T-helper 2 cell (primary cell): ENCODE measurements at regions not wholly inside any gene's neighbourhood (a gene's known extent, or its start where the extent isn't known, plus 50 kb on each side); places are given as distances from the start of the nearest gene placed in this dataset.

Source experiments
- DNase-seq, 5 experiments: peaks; one replicate each; pipeline versions ENCODE4 v3.0.0 to v3.0.0-alpha.2; 2012 to 2022

DNA sequence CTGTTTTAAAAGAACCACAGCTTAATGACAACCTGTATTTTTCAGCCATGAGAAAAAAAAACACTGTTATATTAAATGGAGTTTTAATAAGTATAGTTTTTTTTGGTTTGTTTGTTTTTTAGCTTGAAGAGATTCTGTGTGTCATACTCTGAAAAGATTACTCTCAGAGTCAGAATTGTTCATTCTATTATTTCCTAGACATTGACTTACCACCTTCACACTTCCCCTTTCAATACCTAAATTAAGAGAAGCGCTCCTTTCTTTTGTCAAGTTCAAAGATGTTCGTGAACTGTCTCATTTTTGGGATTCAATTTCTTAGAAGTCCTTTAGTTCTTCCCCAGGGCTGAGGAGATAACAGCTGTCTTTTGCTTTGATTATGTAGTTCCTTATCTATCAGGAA lies 1201.6 kb upstream of the NUDT12 start:
- no peak for DNase-seq

DNA sequence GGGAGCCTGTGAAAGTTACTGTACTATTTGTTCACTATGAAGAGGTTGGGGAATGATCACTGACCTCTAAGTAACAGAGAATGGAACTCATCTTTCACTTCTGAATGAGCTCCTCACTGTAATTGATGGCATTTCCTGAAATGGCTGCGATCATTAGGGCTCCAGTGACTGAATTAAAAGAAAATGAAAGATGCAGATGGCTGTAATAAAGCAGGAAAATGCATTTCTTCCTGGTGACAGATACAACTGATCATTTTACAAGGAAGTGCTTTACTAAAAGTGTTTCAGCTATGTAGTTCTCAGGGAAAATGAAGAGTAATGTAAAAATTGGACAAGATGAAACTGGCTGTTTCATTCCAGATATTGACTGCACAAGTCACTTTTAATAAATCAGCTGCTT lies 1200.6 kb upstream of the NUDT12 start:
- no peak for DNase-seq

DNA sequence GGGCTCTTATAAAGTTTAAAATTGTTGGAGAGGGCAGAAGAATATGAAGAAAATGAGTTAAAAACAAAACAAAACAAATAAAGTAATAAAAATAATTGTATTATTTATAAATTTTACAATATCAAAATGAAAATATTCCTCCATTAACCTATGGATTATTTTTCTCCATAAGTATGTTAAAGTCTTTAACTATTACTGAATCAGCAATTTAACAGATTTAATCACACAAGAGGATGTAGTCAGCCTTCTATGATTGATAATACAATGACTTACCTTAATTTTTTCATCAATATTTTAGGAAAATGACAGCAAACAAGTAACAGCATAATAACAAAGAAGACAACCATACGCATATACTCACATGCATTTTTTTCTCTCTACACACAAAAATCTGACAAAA lies 1195.3 kb upstream of the NUDT12 start:
- DNase-seq = no peak

DNA sequence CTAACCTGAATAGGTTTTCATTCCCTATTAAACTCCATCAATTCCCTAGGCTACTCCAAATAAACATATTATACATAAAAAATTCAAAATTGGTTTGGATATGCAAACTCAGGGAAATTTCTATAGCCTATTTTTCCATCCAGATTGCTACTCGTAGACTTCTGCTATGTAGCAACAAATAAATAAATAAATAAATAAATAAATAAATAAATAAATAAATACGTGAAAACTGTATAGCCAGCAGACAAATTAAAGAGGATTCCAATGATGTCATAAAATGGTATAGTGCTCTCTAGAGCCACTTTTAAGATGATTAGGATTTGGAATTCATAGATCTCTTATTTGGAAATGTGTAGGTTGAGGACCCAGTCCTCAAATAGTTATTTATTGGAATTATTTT lies 1193.2 kb upstream of the NUDT12 start:
- no peak for DNase-seq

- DNase-seq = no peak
Observed at GRCh38 chr5:104754311-104754995, 1191.9 kb upstream of the NUDT12 start.

DNA sequence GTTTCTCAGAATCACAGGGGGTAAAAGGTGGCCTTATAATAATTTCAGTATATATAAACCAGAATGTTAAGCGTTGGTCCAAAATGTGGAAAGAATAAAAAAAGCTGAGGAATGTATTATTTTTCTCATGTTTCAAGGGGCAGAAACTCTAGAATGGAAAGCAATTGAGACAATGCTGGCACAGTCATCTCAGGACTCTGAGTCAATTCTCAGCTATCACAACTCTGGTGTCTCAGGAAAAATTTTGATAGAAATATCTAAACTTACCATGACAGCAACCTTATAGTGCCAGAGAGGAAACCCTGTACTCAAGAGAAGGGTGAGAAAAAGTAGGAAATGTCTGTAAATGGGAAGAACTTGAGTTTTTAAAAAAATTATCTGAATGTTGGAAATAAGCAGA lies 1189.4 kb upstream of the NUDT12 start:
- no peak for DNase-seq

- no peak for DNase-seq
Observed at GRCh38 chr5:104739905-104740304, 1177.3 kb upstream of the NUDT12 start.

DNA sequence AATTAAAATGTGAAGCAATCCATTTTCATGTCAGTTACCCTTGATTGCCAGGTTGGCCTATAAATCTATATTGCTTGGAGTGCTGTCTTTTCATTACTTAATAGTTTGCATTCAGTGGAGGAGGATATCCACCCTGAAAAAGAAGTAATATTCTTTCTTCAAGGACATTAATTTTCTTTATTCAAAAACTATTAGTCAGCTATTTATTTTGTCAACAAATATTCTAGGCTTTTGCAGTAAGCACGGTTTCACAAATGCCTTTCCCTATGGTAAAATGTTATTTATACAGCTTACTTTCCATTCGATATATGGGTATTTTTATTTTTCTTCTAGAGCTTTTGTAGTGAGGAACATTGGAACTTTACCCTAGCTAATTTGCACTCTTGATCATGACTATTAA lies 1176.9 kb upstream of the NUDT12 start:
- DNase-seq = no peak

GRCh38 chr5:104736073-104736472 lies 1173.5 kb upstream of the NUDT12 start:
- DNase-seq = no peak

DNA sequence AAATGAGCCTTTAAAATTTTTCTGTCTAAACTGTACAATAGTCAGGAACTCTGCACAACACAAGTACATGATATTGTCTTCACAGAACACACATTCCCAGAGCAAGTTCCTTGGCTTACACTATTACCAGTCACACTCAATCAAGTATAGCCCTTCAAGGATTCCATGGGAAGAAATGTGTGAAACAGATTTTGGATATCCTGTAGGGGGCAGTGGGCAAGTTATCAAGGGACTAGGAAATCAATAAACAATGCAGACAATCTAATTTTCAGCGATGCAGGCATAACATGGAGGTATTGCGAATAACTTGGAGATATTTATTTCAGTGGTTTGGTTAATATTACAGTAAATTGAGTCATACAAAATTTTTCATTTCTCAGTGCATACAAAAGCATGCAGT lies 1171.5 kb upstream of the NUDT12 start:
- DNase-seq = no peak

GRCh38 chr5:104733063-104733669 lies 1170.6 kb upstream of the NUDT12 start:
- no peak for DNase-seq

- no peak for DNase-seq
Observed at GRCh38 chr5:104731331-104731730, 1168.7 kb upstream of the NUDT12 start.

DNA sequence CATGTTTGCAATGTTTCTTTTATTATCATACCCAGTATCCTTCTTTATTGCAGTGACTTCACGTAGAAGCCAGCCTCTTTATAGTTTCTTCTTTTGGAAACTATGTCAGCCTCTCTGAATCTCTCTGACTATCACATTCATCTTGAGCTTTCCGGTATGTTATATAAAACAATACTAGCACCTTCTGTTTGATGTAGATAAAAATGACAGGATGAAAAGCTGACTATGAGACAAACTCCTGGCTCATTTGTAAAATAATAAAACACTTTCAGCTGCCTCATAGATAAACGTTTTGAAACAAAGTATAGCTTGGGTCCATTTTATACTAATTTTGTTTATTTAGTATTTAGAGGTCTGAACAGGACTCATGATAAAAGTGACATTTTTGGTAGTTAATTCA lies 1145.4 kb upstream of the NUDT12 start:
- no peak for DNase-seq

DNA sequence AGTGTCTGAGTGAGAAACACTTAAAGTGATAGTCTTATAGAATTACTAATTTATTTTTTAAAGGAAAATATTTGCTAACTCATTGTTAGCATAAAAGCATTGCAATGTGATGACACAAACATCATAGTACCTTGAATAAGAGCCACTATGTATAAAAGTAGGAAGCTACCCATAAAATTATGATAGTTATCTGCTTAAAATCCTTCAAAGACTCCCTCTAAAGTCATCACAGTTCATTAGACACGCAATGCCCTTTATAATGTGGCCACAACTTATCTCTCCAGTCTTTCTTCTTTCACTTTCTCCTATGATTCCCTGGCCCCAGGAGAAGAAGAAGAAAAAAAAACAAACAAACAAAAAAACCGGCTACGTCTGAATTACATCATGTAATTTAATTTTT lies 1144.0 kb upstream of the NUDT12 start:
- no peak for DNase-seq

DNA sequence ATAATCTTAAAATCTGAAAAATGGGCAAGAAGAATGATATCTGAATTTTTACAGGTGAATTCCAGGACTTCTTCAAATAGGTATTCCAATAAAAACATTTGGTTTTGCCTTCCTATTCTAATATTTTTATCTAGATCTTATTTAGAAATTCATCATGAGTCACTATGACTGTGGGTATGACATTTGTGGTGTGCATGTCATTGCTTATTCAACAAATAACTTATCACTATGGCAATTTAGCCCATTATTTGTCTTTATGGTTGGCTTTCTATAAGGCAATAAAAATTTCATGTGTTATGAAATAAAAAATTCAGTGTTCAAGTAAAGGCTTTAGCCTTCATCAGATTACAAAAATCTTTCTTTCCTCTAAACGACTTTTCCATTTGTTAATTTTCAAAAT lies 1139.6 kb upstream of the NUDT12 start:
- DNase-seq = no peak

DNA sequence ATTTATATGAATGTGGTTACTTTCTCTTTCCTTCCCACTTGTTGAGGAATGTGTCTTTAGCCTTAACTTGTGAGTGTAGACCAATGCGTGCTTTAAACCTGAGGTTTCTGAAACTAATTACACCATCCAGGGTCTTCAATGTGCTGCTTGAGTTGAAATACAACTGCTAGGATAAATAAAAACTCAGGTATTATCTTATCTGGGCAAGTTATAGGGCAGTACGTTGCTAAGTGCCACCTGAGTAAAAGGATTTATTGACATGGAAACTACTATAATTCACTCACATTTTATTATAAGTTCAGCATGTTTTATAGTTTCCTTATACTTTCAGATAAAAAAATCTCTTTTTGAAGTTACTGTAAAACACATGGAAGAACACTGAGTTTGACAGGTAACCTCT lies 1136.8 kb upstream of the NUDT12 start:
- no peak for DNase-seq

DNA sequence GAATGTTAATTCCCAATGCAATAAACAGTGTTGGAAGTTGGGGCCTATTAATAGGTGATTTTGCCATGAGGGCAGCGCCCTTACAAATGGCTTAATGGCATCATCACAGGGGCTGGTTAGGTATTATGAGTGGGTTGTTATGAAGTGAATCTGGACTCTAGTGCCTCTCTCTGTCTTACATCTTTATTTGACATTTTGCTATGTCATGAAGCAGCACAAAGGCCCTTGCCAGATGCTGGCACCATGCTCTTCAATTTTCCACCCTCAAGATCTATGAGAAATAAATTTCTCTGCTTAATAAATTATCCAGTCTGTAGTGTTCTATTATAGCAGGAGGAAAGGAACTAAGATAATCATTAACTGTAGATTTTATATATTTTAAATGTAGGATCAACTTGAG lies 1098.7 kb upstream of the NUDT12 start:
- no peak for DNase-seq

DNA sequence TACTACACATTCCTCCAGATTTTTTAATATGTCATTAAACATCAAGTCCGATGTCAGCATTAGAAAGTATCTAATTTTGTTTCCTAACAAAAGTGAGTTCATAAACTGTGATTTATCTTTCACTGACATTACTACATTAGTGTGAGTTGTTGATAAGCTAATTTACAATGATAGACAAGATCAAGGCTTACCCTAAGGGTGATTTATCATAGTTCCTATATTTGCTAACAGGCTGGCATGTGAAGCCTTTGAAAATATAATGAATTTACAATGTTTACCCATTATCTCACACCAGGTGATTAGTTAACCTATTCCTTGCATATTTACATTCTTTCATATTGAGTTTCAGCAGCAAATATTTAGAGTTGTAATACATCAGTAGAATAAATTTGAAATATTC lies 1096.9 kb upstream of the NUDT12 start:
- DNase-seq = no peak

- DNase-seq = no peak
Observed at GRCh38 chr5:104652271-104652861, 1089.8 kb upstream of the NUDT12 start.

DNA sequence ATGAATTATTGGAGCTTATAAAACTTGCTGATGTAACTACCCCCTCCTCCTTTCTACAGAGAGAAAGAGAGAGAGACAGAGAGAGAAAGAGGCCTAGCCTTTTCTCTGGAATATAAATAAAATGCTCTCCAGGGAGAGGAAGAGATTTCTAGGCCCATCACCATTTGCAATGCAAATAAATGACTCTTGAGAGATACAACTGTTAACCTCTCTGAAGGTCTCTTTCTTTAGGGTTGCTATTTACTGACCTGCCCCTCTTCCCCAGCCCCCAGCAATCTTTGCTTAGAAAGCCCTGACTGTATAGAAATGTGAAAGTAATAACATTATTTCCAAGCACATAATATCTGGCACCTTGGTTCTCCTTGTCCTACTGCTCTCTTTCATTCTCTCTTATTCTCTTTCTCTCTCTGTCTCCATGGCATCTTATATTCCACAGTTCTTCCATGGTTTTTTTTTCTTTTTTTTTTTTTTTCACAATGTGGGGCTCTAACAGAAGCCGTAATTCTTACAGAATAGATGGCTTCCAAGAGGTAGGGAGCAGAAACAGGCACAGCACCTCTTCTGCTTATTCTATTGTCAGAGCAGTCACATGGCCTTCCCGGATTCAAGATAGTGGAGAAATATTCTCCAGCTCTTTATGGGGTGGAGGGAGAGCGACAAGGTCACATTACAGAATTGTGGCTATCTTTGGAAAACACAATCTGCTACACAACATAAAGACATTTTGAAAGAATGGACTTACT lies 1087.9 kb upstream of the NUDT12 start:
- no peak for DNase-seq

GRCh38 chr5:104646416-104646815 lies 1083.8 kb upstream of the NUDT12 start:
- DNase-seq = no peak

GRCh38 chr5:104643320-104643719 lies 1080.7 kb upstream of the NUDT12 start:
- DNase-seq = no peak

DNA sequence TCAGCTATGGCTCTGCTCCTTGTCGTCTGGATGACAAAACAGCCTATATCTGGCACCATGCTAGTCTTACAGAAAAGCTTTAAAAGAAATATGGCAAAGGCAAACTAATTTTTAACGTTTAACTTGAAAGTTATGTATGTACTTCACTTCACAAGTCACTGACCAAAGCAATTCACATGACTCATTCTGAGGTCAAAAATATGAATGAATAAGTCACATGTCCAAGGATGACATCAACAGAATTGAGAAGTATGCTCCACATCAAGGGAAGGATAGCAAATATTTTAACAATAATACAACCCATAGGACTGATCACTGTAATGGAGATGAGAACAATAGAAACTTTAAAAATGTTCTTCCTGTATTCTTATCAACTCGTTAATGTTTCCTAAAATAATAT lies 1072.6 kb upstream of the NUDT12 start:
- DNase-seq = no peak

DNA sequence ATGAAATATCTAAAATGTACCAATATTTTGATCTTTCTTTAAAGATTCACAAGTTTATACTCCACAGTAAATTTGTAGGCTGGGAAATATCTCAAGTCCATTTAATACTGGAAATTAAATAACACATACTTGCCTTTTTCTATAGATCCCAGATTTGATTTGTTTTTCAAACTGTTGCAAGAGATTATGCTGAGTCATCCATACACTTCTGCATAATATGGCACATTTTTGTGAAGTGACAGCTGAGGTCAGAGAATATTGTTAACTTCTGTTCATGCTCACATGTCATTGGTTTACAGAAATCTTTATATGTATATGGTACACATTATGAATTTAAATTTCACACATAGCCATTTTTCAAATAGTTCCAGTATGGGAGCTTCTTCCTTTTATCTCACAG lies 1066.3 kb upstream of the NUDT12 start:
- DNase-seq = no peak
